Thymus (tissue), 11 donors: ENCODE measurements at regions not wholly inside any gene's neighbourhood (a gene's known extent, or its start where the extent isn't known, plus 50 kb on each side); places are given as distances from the start of the nearest gene placed in this dataset.

Experiments used
- DNase-seq, 9 donors: peaks; one replicate each; pipeline ENCODE4 v3.0.0-alpha.2; 2013; ENCODE audit warnings: low spot score in 9 of 9, low read depth in 6 of 9, missing footprints in 1 of 9
- H3K27ac ChIP-seq, 2 donors: one replicate each; pipeline ENCODE4 v1.5.1; 2013; ENCODE audit warnings: control low read depth in 1 of 2, low read depth in 1 of 2, low read length in 1 of 2, mild to moderate bottlenecking in 1 of 2, moderate library complexity in 1 of 2
- H3K27me3 ChIP-seq, 2 donors: one replicate each; pipeline ENCODE4 v1.5.1; 2013; ENCODE audit warnings: low read length in 1 of 2; ENCODE audit not compliant: control insufficient read depth in 2 of 2, insufficient read depth in 1 of 2
- H3K36me3 ChIP-seq, 2 donors: one replicate each; pipeline ENCODE4 v1.5.1; 2013; ENCODE audit warnings: low read length in 1 of 2, mild to moderate bottlenecking in 1 of 2, moderate library complexity in 1 of 2; ENCODE audit not compliant: control insufficient read depth in 2 of 2, insufficient read depth in 2 of 2
- H3K4me1 ChIP-seq, 2 donors: one replicate each; pipeline ENCODE4 v1.5.1; 2013; ENCODE audit warnings: low read length in 2 of 2; ENCODE audit not compliant: control insufficient read depth in 2 of 2, insufficient read depth in 2 of 2
- H3K4me3 ChIP-seq, 2 donors: one replicate each; pipeline ENCODE4 v1.5.1; 2013; ENCODE audit warnings: low read length in 2 of 2, control low read depth in 1 of 2, mild to moderate bottlenecking in 1 of 2
- H3K9me3 ChIP-seq, 2 donors: one replicate each; pipeline ENCODE4 v1.5.1; 2013; ENCODE audit warnings: low read length in 1 of 2, mild to moderate bottlenecking in 1 of 2; ENCODE audit not compliant: control insufficient read depth in 2 of 2, insufficient read depth in 1 of 2
- WGBS: extraction: QIAGEN DNeasy Blood & Tissue Kit; methylation state at CpG from one replicate; pipeline ENCODE4 v1.1.7; 2013; 5-methylcytosine and 5-hydroxymethylcytosine counted together
- donor health status: healthy.

DNA sequence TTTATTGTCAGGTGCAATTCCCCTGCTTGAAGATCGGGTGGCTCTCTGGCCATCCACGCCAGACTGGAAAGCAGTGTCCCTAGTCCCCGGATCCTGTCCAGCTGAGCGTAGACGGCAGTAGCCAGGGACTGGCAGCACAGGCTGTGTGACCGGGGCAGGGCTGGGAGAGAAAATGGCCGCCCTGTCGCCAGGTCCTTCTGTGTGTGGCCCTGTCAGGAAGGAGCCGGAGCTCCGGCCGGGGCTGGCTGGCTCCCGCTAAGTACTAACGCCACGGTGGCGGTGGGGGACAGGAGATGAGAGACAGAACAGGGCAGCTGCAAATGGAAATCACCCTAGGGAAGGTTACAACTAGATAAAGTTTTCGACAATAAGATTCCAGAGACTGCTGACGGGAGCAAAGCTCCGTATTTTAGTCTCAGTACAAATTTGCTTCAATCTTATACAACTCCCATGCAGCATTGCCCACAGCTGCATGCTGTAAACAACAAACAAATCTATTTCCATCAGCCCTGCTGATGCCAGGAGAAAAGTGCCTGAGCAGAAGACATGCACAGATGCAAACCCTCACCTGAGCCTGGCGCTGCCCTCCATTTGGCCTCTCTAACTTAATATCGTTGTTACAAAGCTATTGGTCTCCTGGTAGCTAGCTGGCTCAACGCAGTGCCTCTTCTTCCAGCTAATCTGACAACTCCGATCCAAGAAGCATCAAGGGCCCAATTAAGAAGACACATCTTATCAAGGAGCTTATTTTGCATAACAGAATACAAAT is 253.0 kb downstream of the TSHZ3 start:
- DNase-seq = no peak
- Histone ChIP-seq H3K27me3 (no peaks in the 10 kb centered on the region), H3K27ac (no peak overlapping the region), H3K4me1 (no peaks in the 10 kb centered on the region), H3K4me3 (no peak overlapping the region), H3K9me3 (no peaks in the 10 kb centered on the region), H3K36me3 (no peaks in the 10 kb centered on the region)
- WGBS = 96% methylated on average over 22 of the region's 22 CpGs

DNA sequence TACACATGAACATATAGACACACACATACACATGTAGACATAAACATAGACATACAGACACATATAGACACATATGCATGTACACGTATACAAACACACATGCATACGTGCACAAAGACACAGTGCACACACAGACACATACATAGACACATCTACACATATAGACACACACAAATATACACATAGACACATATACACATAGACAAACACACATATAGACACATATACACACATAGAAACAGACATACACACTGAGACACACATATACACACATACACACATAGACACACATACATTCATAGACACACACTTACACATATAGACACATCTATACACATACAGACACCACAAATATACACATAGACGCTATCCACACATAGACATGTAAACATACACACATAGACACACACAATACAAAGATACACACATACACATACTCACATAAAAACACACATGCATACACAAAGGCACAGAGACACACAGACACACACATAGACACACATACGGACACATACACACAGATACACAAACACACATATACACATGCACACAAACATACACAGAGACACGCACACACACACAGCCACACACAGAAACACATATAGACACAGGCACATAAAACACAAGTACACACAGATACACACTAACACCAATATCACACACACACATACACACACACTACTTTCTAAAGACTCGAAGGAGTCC is 254.0 kb downstream of the TSHZ3 start:
- Histone ChIP-seq H3K36me3 (no peaks in the 10 kb centered on the region), H3K4me1 (no peaks in the 10 kb centered on the region), H3K27ac (no peak overlapping the region), H3K27me3 (no peaks in the 10 kb centered on the region), H3K4me3 (no peak overlapping the region), H3K9me3 (no peaks in the 10 kb centered on the region)
- DNase-seq = no peak
- 97% methylated on average over 6 of the region's 6 CpGs for WGBS

- no peaks in the 10 kb centered on the region for H3K27me3 ChIP-seq
- no peak overlapping the region for H3K4me3 ChIP-seq
- H3K36me3 ChIP-seq = no peaks in the 10 kb centered on the region
- no peaks in the 10 kb centered on the region for H3K9me3 ChIP-seq
- WGBS = 17% methylated on average over 11 of the region's 11 CpGs
- no peak overlapping the region for H3K27ac ChIP-seq
- no peaks in the 10 kb centered on the region for H3K4me1 ChIP-seq
- peak in 1 of 9 donors; percentile 1 for DNase-seq
These were observed 257.0 kb downstream of the TSHZ3 start for GRCh38 chr19:31092274-31092673.

DNA sequence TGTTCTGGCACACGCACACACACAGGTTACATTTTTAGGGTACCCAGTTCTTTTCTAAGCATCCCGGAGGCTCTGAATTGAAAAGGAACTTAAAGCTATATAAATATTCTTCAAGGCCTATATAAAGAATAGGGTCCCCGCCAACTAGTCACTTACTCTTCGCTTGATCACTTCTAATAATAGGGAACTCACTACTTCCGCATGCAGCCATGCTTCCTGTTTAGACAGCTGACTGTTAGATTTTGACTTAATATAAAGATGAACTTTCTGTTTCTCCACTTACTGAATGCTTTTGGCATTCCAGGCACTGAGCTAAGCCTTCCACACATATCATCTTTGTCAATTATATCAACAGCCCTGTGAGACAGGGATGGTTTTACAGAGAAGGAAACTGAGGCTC is 259.6 kb downstream of the TSHZ3 start:
- no peak for DNase-seq
- no peak overlapping the region for H3K27ac ChIP-seq

GRCh38 chr19:31085125-31085524 is 264.1 kb downstream of the TSHZ3 start:
- H3K27ac ChIP-seq = no peak overlapping the region
- DNase-seq = no peak
- no peaks in the 10 kb centered on the region for H3K27me3 ChIP-seq
- H3K9me3 ChIP-seq = no peaks in the 10 kb centered on the region
- 83% methylated on average over 4 of the region's 4 CpGs for WGBS
- no peaks in the 10 kb centered on the region for H3K36me3 ChIP-seq
- H3K4me1 ChIP-seq = no peaks in the 10 kb centered on the region
- H3K4me3 ChIP-seq = no peak overlapping the region

More for the DNA sequence above, 259.6 kb downstream of the TSHZ3 start:
- WGBS = 86% methylated on average over 5 of the region's 5 CpGs
- H3K36me3 ChIP-seq = no peaks in the 10 kb centered on the region
- no peaks in the 10 kb centered on the region for H3K27me3 ChIP-seq
- H3K9me3 ChIP-seq = no peaks in the 10 kb centered on the region
- H3K4me1 ChIP-seq = no peaks in the 10 kb centered on the region
- no peak overlapping the region for H3K4me3 ChIP-seq

DNA sequence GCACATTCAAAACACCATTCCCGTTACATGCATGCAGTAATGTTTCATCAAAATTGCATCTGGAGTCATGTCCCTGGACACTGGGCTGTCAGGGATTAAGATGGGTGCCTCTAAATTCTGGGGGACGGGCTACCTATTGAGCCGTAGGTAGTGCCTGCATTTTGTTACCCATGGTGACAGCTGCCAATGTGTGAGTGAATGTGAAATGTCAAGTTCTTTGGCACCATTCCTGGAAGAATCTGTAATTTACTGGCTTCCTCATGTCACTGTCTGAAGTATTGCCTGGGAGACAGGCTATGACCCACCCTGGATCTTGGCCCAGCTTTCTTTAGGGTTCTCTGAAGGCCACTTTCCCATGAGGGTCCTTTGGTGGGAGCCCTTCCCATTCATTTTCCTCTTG is 266.1 kb downstream of the TSHZ3 start:
- 92% methylated on average over 3 of the region's 3 CpGs for WGBS
- no peak overlapping the region for H3K4me3 ChIP-seq
- H3K36me3 ChIP-seq = no peaks in the 10 kb centered on the region
- no peaks in the 10 kb centered on the region for H3K4me1 ChIP-seq
- DNase-seq = no peak
- no peak overlapping the region for H3K27ac ChIP-seq
- H3K9me3 ChIP-seq = no peaks in the 10 kb centered on the region
- H3K27me3 ChIP-seq = no peaks in the 10 kb centered on the region

DNA sequence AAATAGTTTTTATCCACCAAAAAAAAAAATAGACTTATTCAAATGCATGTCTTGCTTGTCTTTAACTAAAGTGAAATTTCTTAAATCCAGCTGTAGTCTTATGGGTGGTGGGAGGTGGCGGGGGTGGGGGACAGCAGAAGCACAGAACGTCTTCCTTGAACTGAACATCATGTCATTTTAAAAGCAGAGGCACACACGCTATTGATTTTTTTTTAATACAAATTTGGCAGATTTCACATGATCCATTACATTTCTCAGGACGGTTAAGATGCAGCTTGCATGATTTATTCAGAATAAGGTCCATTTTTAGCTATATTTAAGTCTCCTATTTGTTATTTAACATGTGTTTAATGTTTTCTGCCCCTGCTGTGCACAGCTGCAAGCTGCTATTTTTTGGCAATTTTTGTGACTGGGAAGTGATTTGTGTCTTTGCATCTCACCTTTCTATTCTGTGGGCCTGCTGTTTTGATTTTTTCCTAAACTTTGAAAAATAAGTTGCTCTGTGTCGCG is 274.0 kb downstream of the TSHZ3 start:
- Histone ChIP-seq H3K9me3 (no peaks in the 10 kb centered on the region), H3K4me3 (no peak overlapping the region), H3K27ac (no peak overlapping the region), H3K4me1 (no peaks in the 10 kb centered on the region), H3K27me3 (peaks cover 0 to 5% of the 10 kb centered on the region in 2 donors), H3K36me3 (no peaks in the 10 kb centered on the region)
- 90% methylated on average over 6 of the region's 6 CpGs for WGBS
- DNase-seq = no peak

DNA sequence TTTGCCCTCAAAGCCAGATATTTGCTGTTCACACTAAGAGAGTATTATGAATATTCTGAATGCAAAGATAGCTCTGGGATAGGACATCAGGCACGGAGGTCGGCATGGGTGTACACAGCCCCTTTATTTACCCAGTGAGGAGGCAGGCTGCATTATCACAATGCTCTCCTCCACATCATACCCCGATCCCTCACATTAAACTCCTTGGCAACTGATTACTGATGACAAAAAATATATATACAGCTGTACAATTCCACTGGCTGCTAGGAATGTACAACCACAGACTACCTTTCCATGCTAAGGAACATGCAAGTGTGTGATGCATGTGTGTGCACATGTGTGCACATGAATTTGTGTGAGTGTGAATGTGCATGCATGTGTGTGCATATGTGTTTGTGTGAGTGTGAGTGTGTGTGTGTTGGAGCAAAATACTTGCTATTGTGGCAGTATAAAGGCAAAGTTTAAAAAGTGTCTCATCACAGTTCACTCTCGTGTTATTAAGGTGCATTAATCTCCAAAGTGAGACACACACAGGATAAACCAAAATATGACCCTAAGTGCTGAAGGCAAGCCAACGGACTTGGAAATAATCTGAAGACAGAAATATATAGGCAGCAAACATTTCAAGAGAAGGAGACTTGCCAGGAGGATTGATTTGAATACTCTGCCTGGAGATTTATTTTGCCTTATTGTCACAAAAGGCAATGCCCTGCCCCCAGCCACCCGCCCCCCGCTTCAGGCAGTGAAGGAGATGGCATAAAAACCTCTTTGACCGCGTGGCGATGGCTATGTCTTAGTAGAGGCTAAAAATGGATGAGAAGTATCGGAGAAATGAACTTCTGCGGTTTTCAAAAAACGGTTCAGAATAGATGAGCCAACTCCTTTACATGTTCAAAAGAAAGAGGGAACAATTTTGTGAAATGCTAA is 274.8 kb downstream of the TSHZ3 start:
- H3K27ac ChIP-seq = no peak overlapping the region
- H3K4me1 ChIP-seq = no peaks in the 10 kb centered on the region
- WGBS = 80% methylated on average over 13 of the region's 13 CpGs
- H3K27me3 ChIP-seq = peaks cover 0 to 5% of the 10 kb centered on the region in 2 donors
- no peak for DNase-seq
- no peak overlapping the region for H3K4me3 ChIP-seq
- H3K36me3 ChIP-seq = no peaks in the 10 kb centered on the region
- no peaks in the 10 kb centered on the region for H3K9me3 ChIP-seq
